Keratinocyte (primary cell): ENCODE measurements at regions not wholly inside any gene's neighbourhood (a gene's known extent, or its start where the extent isn't known, plus 50 kb on each side); places are given as distances from the start of the nearest gene placed in this dataset.
"Not testable (repeated sequence)": the region's sequence is repeated elsewhere in the genome, so short reads cannot be mapped to it uniquely, and the experiment has no call there.

ENCODE experiments used
- DNase-seq: peaks from one replicate; pipeline ENCODE4 v3.0.0-alpha.2; 2011; ENCODE audit warnings: low read depth, missing footprints, low spot score
- FAIRE-seq: peaks from 2 replicates; lab custom pipeline; 2011; peaks lifted over from hg19 to GRCh38; lab: Jason Lieb, UNC
- H2AFZ ChIP-seq: 2 replicates; pipeline ENCODE4 v1.6.0; 2012; ENCODE audit warnings: low read length, control low read depth, inconsistent platforms; ENCODE audit not compliant: control insufficient read depth
- H3K27ac ChIP-seq: 2 replicates; pipeline ENCODE4 v1.5.1; 2011; ENCODE audit warnings: low read length; ENCODE audit not compliant: control insufficient read depth, insufficient read depth
- H3K27me3 ChIP-seq: 3 replicates; pipeline ENCODE4 v1.6.0; 2011; ENCODE audit warnings: low read length; ENCODE audit not compliant: control insufficient read depth, insufficient read depth; ENCODE audit errors: extremely low read depth
- H3K36me3 ChIP-seq, 2 experiments: 2 replicates in 1 of 2; 3 replicates in 1 of 2; pipeline ENCODE4 v1.5.1; 2011; ENCODE audit warnings: low read length in 2 of 2, mild to moderate bottlenecking in 1 of 2; ENCODE audit not compliant: control insufficient read depth in 2 of 2, insufficient read depth in 2 of 2; ENCODE audit errors: extremely low read depth in 1 of 2
- H3K4me1 ChIP-seq: 3 replicates; pipeline ENCODE4 v1.5.1; 2011; ENCODE audit warnings: low read length; ENCODE audit not compliant: control insufficient read depth, insufficient read depth; ENCODE audit errors: extremely low read depth
- H3K4me2 ChIP-seq: 3 replicates; pipeline ENCODE4 v1.6.0; 2011; ENCODE audit warnings: low read depth, low read length; ENCODE audit not compliant: control insufficient read depth, insufficient read depth; ENCODE audit errors: extremely low read depth
- H3K4me3 ChIP-seq, 3 experiments: fragments of 200-600 bp in 1 of 3; sonication (generic) in 1 of 3; 2 replicates in 2 of 3; 3 replicates in 1 of 3; pipeline ENCODE4 v1.5.1; 2011 to 2016; ENCODE audit warnings: low read length in 3 of 3, mild to moderate bottlenecking in 3 of 3, control low read depth in 2 of 3, inconsistent platforms in 1 of 3, low read depth in 1 of 3, mixed read lengths in 1 of 3, mixed run types in 1 of 3, moderate library complexity in 1 of 3; ENCODE audit not compliant: control insufficient read depth in 2 of 3, insufficient read depth in 2 of 3; ENCODE audit errors: extremely low read depth in 1 of 3
- H3K79me2 ChIP-seq: 2 replicates; pipeline ENCODE4 v1.6.0; 2012; ENCODE audit warnings: low read length; ENCODE audit not compliant: control insufficient read depth, insufficient read depth
- H3K9ac ChIP-seq: 3 replicates; pipeline ENCODE4 v1.6.0; 2011; ENCODE audit warnings: low read length; ENCODE audit not compliant: control insufficient read depth, insufficient read depth; ENCODE audit errors: extremely low read depth
- H3K9me1 ChIP-seq: 3 replicates; pipeline ENCODE4 v1.6.0; 2011; ENCODE audit warnings: low read length; ENCODE audit not compliant: control insufficient read depth, insufficient read depth; ENCODE audit errors: extremely low read depth
- H3K9me3 ChIP-seq: 2 replicates; pipeline ENCODE4 v1.5.1; 2012; ENCODE audit warnings: low read depth, low read length; ENCODE audit not compliant: control insufficient read depth
- H4K20me1 ChIP-seq: 3 replicates; pipeline ENCODE4 v1.6.0; 2011; ENCODE audit warnings: low read length; ENCODE audit not compliant: control insufficient read depth, insufficient read depth; ENCODE audit errors: extremely low read depth
- CTCF ChIP-seq, 3 experiments: IDR thresholded peaks in 1 of 3; conservative IDR thresholded peaks in 1 of 3; optimal IDR thresholded peaks in 1 of 3; 2 replicates in 2 of 3; 3 replicates in 1 of 3; pipeline versions ENCODE3 to v1.5.1; 2011; ENCODE audit warnings: low read length in 3 of 3, mild to moderate bottlenecking in 3 of 3, moderate library complexity in 2 of 3, control low read depth in 1 of 3, inconsistent platforms in 1 of 3; ENCODE audit not compliant: insufficient read depth in 2 of 3; ENCODE audit errors: extremely low read depth in 1 of 3
- EZH2 ChIP-seq: IDR thresholded peaks from one replicate; pipeline ENCODE4 v1.6.1; 2012; ENCODE audit warnings: inconsistent platforms, mild to moderate bottlenecking, low read length, moderate library complexity
- dilution Hi-C: fragments of 300-500 bp; cut with MboI; formaldehyde crosslinking; loops from one replicate; pipeline ENCODE4 v1.7.0; 2020; ENCODE audit warnings: low sequenced_read_pairs; ENCODE audit not compliant: extremely low pct_ligation_motif_present

GRCh38 chr5:156223547-156223946 lies 103.4 kb upstream of the SGCD start:
- Histone ChIP-seq H3K4me1 (no peaks in the 10 kb centered on the region), H3K27ac (no peak overlapping the region), H4K20me1 (no peaks in the 10 kb centered on the region), H3K79me2 (no peaks in the 10 kb centered on the region), H3K9me1 (no peaks in the 10 kb centered on the region), H3K27me3 (no peaks in the 10 kb centered on the region), H3K36me3 (no peaks in the 10 kb centered on the region), H3K9me3 (no peaks in the 10 kb centered on the region), H3K9ac (no peak overlapping the region), H3K4me2 (no peak overlapping the region), H3K4me3 (no peak overlapping the region), H2AFZ (no peak overlapping the region)
- FAIRE-seq (no peak), DNase-seq (no peak)
- dilution Hi-C loops: no loop called here
- TF ChIP-seq EZH2 (no peak), CTCF (optimal IDR thresholded peaks at IDR 0.05 in 1 of 3, IDR thresholded peaks at IDR 0.05 in 1 of 3, conservative IDR thresholded peaks at IDR 0.05 in 1 of 3; ENCODE audit: extremely low read depth in 1 of 3, insufficient read depth in 2 of 3, low read length in 3 of 3) (no peak)

- H3K9me1 ChIP-seq, H3K4me1 ChIP-seq, dilution Hi-C loops, H4K20me1 ChIP-seq, DNase-seq, H3K9ac ChIP-seq, H3K4me3 ChIP-seq, H3K27ac ChIP-seq, H2AFZ ChIP-seq, H3K27me3 ChIP-seq, H3K9me3 ChIP-seq, H3K79me2 ChIP-seq, H3K4me2 ChIP-seq, H3K36me3 ChIP-seq, FAIRE-seq: not testable (repeated sequence)
Measured at GRCh38 chr5:156226485-156226884, 100.5 kb upstream of the SGCD start.

- H3K4me2 ChIP-seq: no peak overlapping the region
- DNase-seq (no peak), FAIRE-seq (no peak)
- H3K4me1 ChIP-seq: no peaks in the 10 kb centered on the region
- no peaks in the 10 kb centered on the region for H3K27me3 ChIP-seq
- H4K20me1 ChIP-seq: no peaks in the 10 kb centered on the region
- no peak overlapping the region for H3K9ac ChIP-seq
- no peaks in the 10 kb centered on the region for H3K9me1 ChIP-seq
- H3K36me3 ChIP-seq: no peaks in the 10 kb centered on the region
- H3K4me3 ChIP-seq: no peak overlapping the region
- no peaks in the 10 kb centered on the region for H3K79me2 ChIP-seq
- TF ChIP-seq EZH2: no peak
- no peak for TF ChIP-seq CTCF (optimal IDR thresholded peaks at IDR 0.05 in 1 of 3, IDR thresholded peaks at IDR 0.05 in 1 of 3, conservative IDR thresholded peaks at IDR 0.05 in 1 of 3; ENCODE audit: extremely low read depth in 1 of 3, insufficient read depth in 2 of 3, low read length in 3 of 3)
- dilution Hi-C loops: no loop called here
- H3K9me3 ChIP-seq: no peaks in the 10 kb centered on the region
- no peak overlapping the region for H2AFZ ChIP-seq
- no peak overlapping the region for H3K27ac ChIP-seq
Measured at GRCh38 chr5:156230887-156231286, 96.1 kb upstream of the SGCD start.
